CD4-positive, CD25-positive, alpha-beta regulatory T cell (primary cell): ENCODE measurements at regions not wholly inside any gene's neighbourhood (a gene's known extent, or its start where the extent isn't known, plus 50 kb on each side); places are given as distances from the start of the nearest gene placed in this dataset.
"Not testable (repeated sequence)": the region's sequence is repeated elsewhere in the genome, so short reads cannot be mapped to it uniquely, and the experiment has no call there.

Source experiments
- ATAC-seq, 2 donors: fragments of 150-1000 bp; cut with Tn5 transposase; one replicate each; pipeline ENCODE4 v1.10.0; 2021; ENCODE audit warnings: low read depth in 2 of 2, moderate number of reproducible peaks in 2 of 2, moderate library complexity in 1 of 2
- DNase-seq, 3 donors: peaks; one replicate each; pipeline versions ENCODE4 v3.0.0 to v3.0.0-alpha.2; 2012 to 2022; ENCODE audit warnings: mixed read lengths in 1 of 3
- H3K27ac ChIP-seq: one replicate; pipeline ENCODE4 v1.7.0; 2013; ENCODE audit warnings: mild to moderate bottlenecking, low read length; ENCODE audit not compliant: insufficient read depth, poor library complexity, severe bottlenecking
- H3K27me3 ChIP-seq: one replicate; pipeline ENCODE4 v1.7.0; 2013; ENCODE audit warnings: low read length; ENCODE audit not compliant: control insufficient read depth, insufficient read depth
- H3K36me3 ChIP-seq: one replicate; pipeline ENCODE4 v1.7.0; 2013; ENCODE audit warnings: mild to moderate bottlenecking, low read length, moderate library complexity; ENCODE audit not compliant: control insufficient read depth, insufficient read depth
- H3K4me1 ChIP-seq: 2 replicates; pipeline ENCODE4 v1.7.0; 2013; ENCODE audit warnings: mild to moderate bottlenecking, low read length; ENCODE audit not compliant: insufficient read depth, control insufficient read depth, poor library complexity, severe bottlenecking
- H3K4me3 ChIP-seq: one replicate; pipeline ENCODE4 v1.7.0; 2013; ENCODE audit warnings: low read depth, mild to moderate bottlenecking, low read length, moderate library complexity
- H3K9me3 ChIP-seq, 2 experiments: 1 replicate in 1 of 2; 2 replicates in 1 of 2; pipeline ENCODE4 v1.7.0; 2013; ENCODE audit warnings: low read length in 2 of 2, mild to moderate bottlenecking in 1 of 2, moderate library complexity in 1 of 2; ENCODE audit not compliant: control insufficient read depth in 2 of 2
- H3K27ac Mint-ChIP-seq, 3 donors: one replicate each; pipeline ENCODE4 v1.8.0; 2020 to 2022; ENCODE audit warnings: mild to moderate bottlenecking in 3 of 3, mixed read lengths in 3 of 3, moderate library complexity in 2 of 3
- H3K27me3 Mint-ChIP-seq: one replicate; pipeline ENCODE4 v1.8.0; 2022; ENCODE audit warnings: mild to moderate bottlenecking, mixed read lengths
- H3K36me3 Mint-ChIP-seq: one replicate; pipeline ENCODE4 v1.8.0; 2020; ENCODE audit warnings: mixed read lengths
- H3K4me1 Mint-ChIP-seq, 4 donors: one replicate each; pipeline ENCODE4 v1.8.0; 2020 to 2022; ENCODE audit warnings: mixed read lengths in 4 of 4, mild to moderate bottlenecking in 1 of 4
- H3K4me3 Mint-ChIP-seq, 4 donors: one replicate each; pipeline ENCODE4 v1.8.0; 2020 to 2022; ENCODE audit warnings: mild to moderate bottlenecking in 4 of 4, mixed read lengths in 4 of 4, moderate library complexity in 3 of 4
- H3K9me3 Mint-ChIP-seq, 7 donors: one replicate each; pipeline ENCODE4 v1.8.0; 2020 to 2022; ENCODE audit warnings: mixed read lengths in 7 of 7, mild to moderate bottlenecking in 3 of 7, moderate library complexity in 2 of 7

- H3K9me3 Mint-ChIP-seq, result peaks cover 0 to 9% (median 4%) of the 10 kb centered on the region in 7 donors
- no peak for ATAC-seq
- no peak overlapping the region for H3K27ac Mint-ChIP-seq
Measured at GRCh38 chr15:87478687-87479072, 777.9 kb downstream of the NTRK3 start.

GRCh38 chr15:87477737-87478686 is 778.5 kb downstream of the NTRK3 start:
- Mint-ChIP-seq H3K4me3 (no peak overlapping the region), H3K27me3 (no peaks in the 10 kb centered on the region)
- H3K27me3 ChIP-seq, result no peaks in the 10 kb centered on the region

More at GRCh38 chr15:87478687-87479072, 777.9 kb downstream of the NTRK3 start:
- Histone ChIP-seq H3K36me3 (no peaks in the 10 kb centered on the region), H3K9me3 (no peaks in the 10 kb centered on the region), H3K4me3 (no peak overlapping the region), H3K27me3 (no peaks in the 10 kb centered on the region), H3K27ac (no peak overlapping the region), H3K4me1 (no peaks in the 10 kb centered on the region)
- H3K4me1 Mint-ChIP-seq, result no peaks in the 10 kb centered on the region
- no peaks in the 10 kb centered on the region for H3K36me3 Mint-ChIP-seq
- no peaks in the 10 kb centered on the region for H3K27me3 Mint-ChIP-seq
- H3K4me3 Mint-ChIP-seq, result no peak overlapping the region
- DNase-seq, result no peak

GRCh38 chr15:87477026-87477425 is 779.5 kb downstream of the NTRK3 start:
- no peak overlapping the region for H3K27ac Mint-ChIP-seq
- H3K9me3 Mint-ChIP-seq, result peaks cover 0 to 12% (median 6%) of the 10 kb centered on the region in 7 donors
- no peak for ATAC-seq

More at GRCh38 chr15:87477737-87478686, 778.5 kb downstream of the NTRK3 start:
- Histone ChIP-seq H3K4me3 (no peak overlapping the region), H3K4me1 (no peaks in the 10 kb centered on the region), H3K9me3 (no peaks in the 10 kb centered on the region), H3K36me3 (no peaks in the 10 kb centered on the region), H3K27ac (no peak overlapping the region)
- no peak for ATAC-seq
- peaks cover 0 to 10% (median 4%) of the 10 kb centered on the region in 7 donors for H3K9me3 Mint-ChIP-seq
- H3K36me3 Mint-ChIP-seq, result no peaks in the 10 kb centered on the region
- H3K27ac Mint-ChIP-seq, result no peak overlapping the region
- no peak for DNase-seq
- no peaks in the 10 kb centered on the region for H3K4me1 Mint-ChIP-seq

GRCh38 chr15:87470923-87471322 is 785.6 kb downstream of the NTRK3 start:
- no peak for DNase-seq
- Histone ChIP-seq H3K27ac (no peak overlapping the region), H3K9me3 (no peaks in the 10 kb centered on the region), H3K4me3 (no peak overlapping the region), H3K27me3 (no peaks in the 10 kb centered on the region), H3K4me1 (no peaks in the 10 kb centered on the region), H3K36me3 (no peaks in the 10 kb centered on the region)
- Mint-ChIP-seq H3K36me3 (no peaks in the 10 kb centered on the region), H3K27me3 (no peaks in the 10 kb centered on the region), H3K4me3 (no peak overlapping the region), H3K4me1 (no peaks in the 10 kb centered on the region), H3K9me3 (peaks cover 0 to 7% (median 3%) of the 10 kb centered on the region in 7 donors), H3K27ac (no peak overlapping the region)
- ATAC-seq, result no peak

More at GRCh38 chr15:87477026-87477425, 779.5 kb downstream of the NTRK3 start:
- Histone ChIP-seq H3K9me3 (no peaks in the 10 kb centered on the region), H3K4me1 (no peaks in the 10 kb centered on the region), H3K27me3 (no peaks in the 10 kb centered on the region), H3K27ac (no peak overlapping the region), H3K36me3 (no peaks in the 10 kb centered on the region), H3K4me3 (no peak overlapping the region)
- Mint-ChIP-seq H3K4me1 (no peaks in the 10 kb centered on the region), H3K4me3 (no peak overlapping the region), H3K36me3 (no peaks in the 10 kb centered on the region), H3K27me3 (no peaks in the 10 kb centered on the region)
- DNase-seq, result no peak

- H3K36me3 ChIP-seq, H3K4me3 Mint-ChIP-seq, H3K27me3 Mint-ChIP-seq, H3K4me3 ChIP-seq, H3K9me3 Mint-ChIP-seq, H3K36me3 Mint-ChIP-seq, H3K27ac Mint-ChIP-seq, DNase-seq, H3K4me1 ChIP-seq, H3K27ac ChIP-seq, ATAC-seq, H3K9me3 ChIP-seq, H3K27me3 ChIP-seq, H3K4me1 Mint-ChIP-seq: not testable (repeated sequence)
Measured at GRCh38 chr15:87463956-87464355, 792.6 kb downstream of the NTRK3 start.

- Histone ChIP-seq H3K27ac (no peak overlapping the region), H3K27me3 (no peaks in the 10 kb centered on the region), H3K4me3 (no peak overlapping the region), H3K9me3 (no peaks in the 10 kb centered on the region), H3K4me1 (no peaks in the 10 kb centered on the region), H3K36me3 (no peaks in the 10 kb centered on the region)
- H3K4me3 Mint-ChIP-seq, result no peak overlapping the region
- H3K36me3 Mint-ChIP-seq, result no peaks in the 10 kb centered on the region
- H3K4me1 Mint-ChIP-seq, result no peaks in the 10 kb centered on the region
- peaks cover 0 to 6% (median 2%) of the 10 kb centered on the region in 7 donors for H3K9me3 Mint-ChIP-seq
- ATAC-seq, result no peak
- H3K27ac Mint-ChIP-seq, result no peak overlapping the region
- no peaks in the 10 kb centered on the region for H3K27me3 Mint-ChIP-seq
- no peak for DNase-seq
Measured at GRCh38 chr15:87461631-87462030, 794.9 kb downstream of the NTRK3 start.

GRCh38 chr15:87454860-87455259 is 801.7 kb downstream of the NTRK3 start:
- Histone ChIP-seq H3K36me3 (no peaks in the 10 kb centered on the region), H3K4me3 (no peak overlapping the region), H3K4me1 (no peaks in the 10 kb centered on the region), H3K27me3 (no peaks in the 10 kb centered on the region), H3K27ac (no peak overlapping the region), H3K9me3 (no peaks in the 10 kb centered on the region)
- no peak overlapping the region for H3K4me3 Mint-ChIP-seq
- H3K36me3 Mint-ChIP-seq, result no peaks in the 10 kb centered on the region
- no peaks in the 10 kb centered on the region for H3K27me3 Mint-ChIP-seq
- no peaks in the 10 kb centered on the region for H3K4me1 Mint-ChIP-seq
- no peak overlapping the region for H3K27ac Mint-ChIP-seq
- no peak for DNase-seq
- no peak for ATAC-seq
- peaks cover 0 to 5% (median 2%) of the 10 kb centered on the region in 7 donors for H3K9me3 Mint-ChIP-seq

GRCh38 chr15:87450314-87450713 is 806.2 kb downstream of the NTRK3 start:
- H3K27me3 Mint-ChIP-seq, result peaks cover 9% of the 10 kb centered on the region

More at GRCh38 chr15:87450314-87450713, 806.2 kb downstream of the NTRK3 start:
- H3K27ac Mint-ChIP-seq, result no peak overlapping the region
- no peak overlapping the region for H3K4me3 Mint-ChIP-seq
- H3K4me3 ChIP-seq, result no peak overlapping the region
- no peaks in the 10 kb centered on the region for H3K36me3 Mint-ChIP-seq
- DNase-seq, result no peak
- peaks cover 0 to 12% (median 6%) of the 10 kb centered on the region in 7 donors for H3K9me3 Mint-ChIP-seq
- no peaks in the 10 kb centered on the region for H3K9me3 ChIP-seq
- no peak overlapping the region for H3K27ac ChIP-seq
- no peaks in the 10 kb centered on the region for H3K36me3 ChIP-seq
- ATAC-seq, result no peak
- H3K4me1 ChIP-seq, result no peaks in the 10 kb centered on the region
- no peaks in the 10 kb centered on the region for H3K27me3 ChIP-seq
- H3K4me1 Mint-ChIP-seq, result no peaks in the 10 kb centered on the region
